ENCODE measurements at regions not wholly inside any gene's neighbourhood (a gene's known extent, or its start where the extent isn't known, plus 50 kb on each side); places are given as distances from the start of the nearest gene placed in this dataset.

GRCh38 chr12:76259106-76259505, 89.1 kb downstream of the BBS10 start:
- DNase-seq (ENCODE audit: low spot score) = no peak

- peak; percentile 39 for DNase-seq (ENCODE audit: low spot score)
These were observed 91.3 kb downstream of the BBS10 start for GRCh38 chr12:76256904-76257303.

DNA sequence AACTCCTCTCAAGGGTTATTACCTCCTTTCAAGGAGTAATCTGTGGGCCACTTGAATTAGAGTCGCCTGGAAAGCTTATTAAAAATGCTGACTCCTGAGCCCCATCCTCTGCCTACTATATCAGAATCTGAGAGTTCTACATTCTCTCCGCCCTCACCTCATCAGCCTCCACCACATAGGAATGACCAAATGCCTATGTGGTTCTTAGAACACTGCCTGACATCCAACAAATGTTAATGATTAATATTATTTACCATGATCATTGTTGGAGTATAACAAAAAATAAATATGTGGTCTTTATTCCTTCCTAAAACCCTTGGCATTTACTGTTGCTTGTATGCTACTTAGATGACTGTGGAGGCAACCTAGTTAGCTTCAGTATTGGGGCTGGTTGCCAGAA, 91.9 kb downstream of the BBS10 start:
- peak; percentile 66 for DNase-seq (ENCODE audit: low spot score)

DNA sequence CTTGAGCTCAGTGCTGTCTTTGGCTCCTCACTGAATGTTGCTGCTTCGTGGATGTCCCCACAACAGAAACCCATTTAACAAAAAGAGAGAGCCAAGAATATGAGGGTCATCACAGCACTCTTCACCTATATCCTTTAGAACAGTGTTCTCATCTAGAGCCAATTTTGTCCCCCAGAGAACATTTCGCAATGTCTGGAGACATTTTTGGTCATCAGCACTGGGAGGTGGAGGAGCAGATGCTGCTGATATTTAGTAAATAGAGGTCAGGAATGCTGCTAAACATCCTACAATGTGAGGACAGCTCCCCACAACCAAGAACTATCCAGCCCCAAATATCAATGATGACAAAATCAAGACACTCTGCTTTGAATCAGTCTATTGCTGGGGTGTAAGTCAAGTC, 92.5 kb downstream of the BBS10 start:
- DNase-seq (ENCODE audit: low spot score) = no peak

DNA sequence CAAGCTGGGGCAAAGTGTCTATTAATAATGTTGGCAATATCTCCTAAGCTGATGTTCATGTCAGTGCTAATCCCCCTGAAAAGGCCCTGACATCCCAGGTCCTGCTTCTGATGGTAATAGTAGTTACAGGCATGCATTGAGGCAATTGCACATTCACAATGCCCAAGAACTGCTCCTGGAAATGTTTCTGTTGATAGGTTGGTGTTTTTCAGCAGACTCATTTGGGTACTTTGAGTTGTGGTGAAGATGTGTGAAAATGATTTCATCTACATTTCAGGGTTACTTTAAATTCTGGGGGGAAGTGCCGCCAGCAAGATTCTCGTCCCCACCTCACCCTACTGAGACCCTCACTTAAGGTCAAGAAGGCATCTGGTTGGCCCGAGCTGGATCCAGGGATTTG, 92.9 kb downstream of the BBS10 start:
- DNase-seq (ENCODE audit: low spot score) = no peak

DNA sequence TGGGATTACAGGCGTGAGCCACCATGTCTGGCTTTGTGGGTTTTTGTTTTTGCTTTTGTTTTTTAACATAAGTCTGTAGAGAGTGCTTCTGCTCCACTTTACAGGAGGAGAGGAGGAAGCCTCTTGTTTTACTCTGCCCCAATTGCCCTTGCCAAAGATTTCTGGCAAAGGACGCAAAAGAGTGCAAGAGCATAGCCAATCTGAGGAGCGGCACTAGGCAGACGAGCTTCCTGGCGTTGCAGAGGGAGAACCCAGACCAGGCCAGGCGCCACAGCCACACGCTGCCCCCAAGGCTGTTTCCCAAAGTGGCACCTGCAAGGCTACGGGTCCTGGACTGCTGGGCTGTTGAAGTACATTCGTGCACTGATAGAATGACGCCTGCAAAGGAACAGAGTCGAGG, 96.2 kb downstream of the BBS10 start:
- no peak for DNase-seq (ENCODE audit: low spot score)

DNA sequence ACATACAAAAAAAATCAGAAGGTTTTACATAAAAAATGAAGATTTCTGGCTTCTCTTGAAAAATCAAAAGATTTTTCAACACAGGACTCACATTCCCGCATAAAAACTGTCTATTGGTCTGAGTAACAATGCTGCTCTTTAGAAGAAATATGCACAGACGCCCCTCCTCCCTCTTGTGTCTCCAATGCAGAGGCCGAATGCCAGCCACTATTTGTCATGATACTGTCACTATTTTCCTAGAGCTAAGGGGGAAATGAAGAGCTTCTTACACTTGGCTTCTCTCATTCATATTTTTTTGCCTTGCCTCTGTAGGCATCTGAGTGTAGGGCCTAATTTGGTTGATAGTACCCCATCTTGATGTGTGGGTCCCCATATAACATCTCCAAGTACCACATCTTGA, 98.0 kb downstream of the BBS10 start:
- peak; percentile 73 for DNase-seq (ENCODE audit: low spot score)

DNA sequence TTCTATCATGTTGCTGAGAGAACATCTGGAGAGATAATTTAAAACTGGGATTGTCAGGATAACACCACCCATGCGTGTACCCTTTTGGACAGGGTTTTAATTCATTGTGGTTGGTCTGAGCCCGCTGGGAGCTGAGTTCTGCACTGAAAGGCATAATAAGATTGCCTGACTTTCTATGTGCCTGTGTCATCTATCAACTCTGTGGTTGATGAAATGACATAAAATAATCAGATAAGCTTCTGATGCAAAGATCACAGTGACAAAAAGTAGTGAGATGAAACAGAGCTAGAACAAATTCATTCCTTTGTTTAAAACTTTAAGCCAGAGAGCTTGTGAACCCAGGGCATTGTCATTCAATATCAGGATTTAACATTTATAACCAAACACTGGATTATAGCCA, 98.7 kb downstream of the BBS10 start:
- DNase-seq (ENCODE audit: low spot score) = no peak

- DNase-seq (ENCODE audit: low spot score) = no peak
These were observed 100.2 kb downstream of the BBS10 start for GRCh38 chr12:76247992-76248391.

DNA sequence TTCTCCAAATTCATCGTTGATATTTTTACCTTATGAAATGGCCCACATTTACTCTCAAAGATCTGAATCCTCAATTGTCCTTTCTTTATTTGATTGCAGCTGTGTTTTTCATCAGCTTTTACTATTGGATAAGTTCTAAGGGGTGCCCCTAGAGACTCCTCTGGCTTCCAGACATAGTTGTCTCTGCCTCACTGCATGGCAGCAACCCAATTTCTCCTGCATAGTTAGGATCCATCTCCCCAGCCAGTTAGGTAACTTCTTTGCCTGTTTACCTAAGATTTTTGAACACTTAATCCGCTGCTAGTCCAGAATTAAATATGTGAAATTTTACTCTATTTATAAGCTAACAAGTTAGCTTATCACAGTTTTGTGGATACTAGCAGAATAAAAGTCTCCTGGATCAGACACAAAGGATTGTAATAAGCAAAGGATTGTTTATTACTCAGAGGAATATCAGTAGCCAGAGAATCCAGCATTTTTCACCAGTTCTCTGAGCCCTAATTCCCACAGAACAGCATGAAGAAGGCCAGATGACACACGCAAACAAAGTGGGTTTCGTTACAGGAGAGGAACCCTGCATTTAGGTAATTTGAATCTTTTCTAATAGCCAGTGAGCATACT, 101.1 kb downstream of the BBS10 start:
- DNase-seq (ENCODE audit: low spot score) = no peak

- no peak for DNase-seq (ENCODE audit: low spot score)
These were observed 101.6 kb downstream of the BBS10 start for GRCh38 chr12:76246611-76247010.

- DNase-seq (ENCODE audit: low spot score) = no peak
These were observed 103.9 kb downstream of the BBS10 start for GRCh38 chr12:76244300-76244699.

GRCh38 chr12:76242813-76243550, 105.2 kb downstream of the BBS10 start:
- peak; percentile 69 for DNase-seq (ENCODE audit: low spot score)

DNA sequence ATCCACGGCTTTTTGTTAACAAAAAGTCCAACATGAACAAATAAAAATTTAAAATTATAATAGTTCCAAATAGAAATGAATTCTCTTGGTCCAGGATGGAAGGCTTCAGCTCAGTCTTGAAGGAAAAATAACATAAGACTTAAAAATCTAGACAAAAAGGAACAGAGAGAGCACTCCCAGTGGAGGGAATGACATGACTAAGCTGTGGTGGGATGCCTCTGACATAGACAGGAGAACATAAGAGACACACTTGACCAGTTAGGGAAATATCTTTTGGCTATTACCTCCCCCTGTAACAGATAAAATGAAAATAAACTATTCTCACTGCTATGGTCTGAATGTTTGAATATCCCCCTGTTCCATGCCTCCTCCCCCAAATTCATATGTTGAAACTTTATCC, 106.8 kb downstream of the BBS10 start:
- DNase-seq (ENCODE audit: low spot score) = peak; percentile 68

GRCh38 chr12:76240281-76240680, 107.9 kb downstream of the BBS10 start:
- no peak for DNase-seq (ENCODE audit: low spot score)

DNA sequence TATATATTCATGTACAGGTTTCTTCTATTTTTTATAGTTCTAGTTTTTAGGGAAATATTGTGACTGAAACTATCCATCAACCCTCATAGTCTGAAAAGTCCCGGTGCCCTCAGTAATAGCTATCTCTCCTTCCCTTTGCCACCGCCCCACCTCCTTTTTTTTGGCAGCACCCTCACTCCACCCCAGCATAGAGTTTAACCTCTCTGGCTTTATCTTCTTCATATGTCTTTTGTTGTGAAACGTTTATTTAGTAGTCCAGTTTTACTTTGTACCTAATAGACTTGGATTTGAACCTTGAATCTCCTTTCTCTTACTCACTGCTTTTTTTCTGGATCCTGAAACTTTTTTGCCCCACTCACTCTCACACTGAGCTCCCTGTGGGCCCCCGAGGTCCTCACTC, 109.5 kb downstream of the BBS10 start:
- DNase-seq (ENCODE audit: low spot score) = no peak

GRCh38 chr12:76237086-76237701, 111.0 kb downstream of the BBS10 start:
- peak; percentile 48 for DNase-seq (ENCODE audit: low spot score)

GRCh38 chr12:76236640-76237039, 111.6 kb downstream of the BBS10 start:
- DNase-seq (ENCODE audit: low spot score) = peak; percentile 95

GRCh38 chr12:76234741-76235140, 113.5 kb downstream of the BBS10 start:
- no peak for DNase-seq (ENCODE audit: low spot score)

DNA sequence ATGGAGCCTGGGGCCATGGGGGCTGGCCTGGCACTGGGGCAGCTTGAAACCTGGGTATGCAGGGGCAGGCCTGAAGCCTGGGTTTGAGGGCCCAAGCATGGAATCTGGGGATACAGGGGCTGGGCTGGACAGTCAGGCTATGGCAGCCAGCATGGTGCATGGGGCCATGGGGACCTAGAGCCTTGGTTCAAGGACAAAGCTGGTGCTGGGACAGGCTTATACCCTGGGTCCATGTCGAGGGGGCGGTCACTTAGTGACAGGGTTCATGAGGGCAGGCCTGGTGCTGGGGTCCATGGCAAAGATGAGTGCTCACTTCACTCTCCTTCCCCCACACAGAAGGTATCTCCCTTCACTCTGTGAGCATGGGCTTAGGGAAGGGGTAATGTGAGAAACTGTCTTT, 116.2 kb downstream of the BBS10 start:
- DNase-seq (ENCODE audit: low spot score) = no peak

DNA sequence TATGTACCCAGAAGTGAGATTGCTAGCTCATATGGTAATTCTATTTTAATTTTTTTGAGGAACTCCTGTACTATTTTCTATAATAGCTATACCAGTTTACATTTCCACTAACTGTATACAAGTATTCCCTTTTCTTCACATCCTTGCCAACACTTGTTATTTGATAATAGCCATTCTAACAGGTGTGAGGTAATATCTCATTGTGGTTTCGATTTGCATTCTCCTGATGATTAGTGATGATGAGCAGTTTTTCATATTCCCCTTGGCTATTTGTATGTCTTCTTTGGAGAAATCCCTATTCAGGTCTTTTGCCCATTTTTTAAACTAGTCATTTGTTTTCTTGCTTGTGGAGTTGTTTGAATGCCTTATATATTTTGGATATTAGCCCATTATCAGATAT, 121.3 kb downstream of the BBS10 start:
- peak; percentile 5 for DNase-seq (ENCODE audit: low spot score)

DNA sequence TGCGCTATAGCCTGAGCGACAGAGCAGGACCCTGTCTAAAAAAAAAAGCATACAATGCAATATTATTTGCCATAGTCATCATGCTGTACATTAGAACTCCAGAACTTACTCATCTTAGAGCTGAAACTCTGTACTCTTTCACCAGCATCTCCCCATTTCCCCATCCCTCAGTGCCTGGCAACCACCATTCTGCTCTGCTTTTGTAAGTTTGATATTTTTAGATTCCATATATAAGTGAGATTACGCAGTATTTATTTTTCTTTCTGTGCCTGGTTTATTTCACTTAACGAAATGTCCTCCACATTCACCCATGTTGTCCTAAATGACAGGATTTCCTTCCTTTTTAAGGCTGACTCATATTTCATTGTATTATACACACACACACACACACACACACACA, 121.8 kb downstream of the BBS10 start:
- no peak for DNase-seq (ENCODE audit: low spot score)

- no peak for DNase-seq (ENCODE audit: low spot score)
These were observed 124.3 kb downstream of the BBS10 start for GRCh38 chr12:76223869-76224268.

GRCh38 chr12:76220980-76221379, 127.2 kb downstream of the BBS10 start:
- DNase-seq (ENCODE audit: low spot score) = peak; percentile 66
